Stimulated activated naive B cell treated with anti-CD40 and anti-IgM and Interleukin-4, amounts not matched to agents 10 μg/mL and 1 μg/mL and 100 μg/mL, for 72 hours (primary cell): ENCODE measurements at regions not wholly inside any gene's neighbourhood (a gene's known extent, or its start where the extent isn't known, plus 50 kb on each side); places are given as distances from the start of the nearest gene placed in this dataset.
"Not testable (repeated sequence)": the region's sequence is repeated elsewhere in the genome, so short reads cannot be mapped to it uniquely, and the experiment has no call there.

Source experiments
- ATAC-seq, 2 donors: fragments of 150-1000 bp; cut with Tn5 transposase; replicated peaks; 2 replicates each; pipeline ENCODE4 v1.10.0; 2021; ENCODE audit warnings: moderate library complexity in 1 of 2
- DNase-seq: peaks from one replicate; pipeline ENCODE4 v3.0.0; 2021
- H3K27ac Mint-ChIP-seq: one replicate; pipeline ENCODE4 v1.8.0; 2022; ENCODE audit warnings: mild to moderate bottlenecking, mixed read lengths
- H3K27me3 Mint-ChIP-seq, 2 donors: one replicate each; pipeline ENCODE4 v1.8.0; 2022; ENCODE audit warnings: mixed read lengths in 2 of 2
- H3K36me3 Mint-ChIP-seq, 2 donors: one replicate each; pipeline ENCODE4 v1.8.0; 2022; ENCODE audit warnings: mixed read lengths in 2 of 2, mild to moderate bottlenecking in 1 of 2
- H3K4me1 Mint-ChIP-seq, 2 donors: one replicate each; pipeline ENCODE4 v1.8.0; 2022; ENCODE audit warnings: mixed read lengths in 2 of 2, mild to moderate bottlenecking in 1 of 2
- H3K4me3 Mint-ChIP-seq, 2 donors: one replicate each; pipeline ENCODE4 v1.8.0; 2022; ENCODE audit warnings: mild to moderate bottlenecking in 2 of 2, mixed read lengths in 2 of 2, moderate library complexity in 1 of 2
- H3K9me3 Mint-ChIP-seq, 2 donors: one replicate each; pipeline ENCODE4 v1.8.0; 2022; ENCODE audit warnings: mixed read lengths in 2 of 2, mild to moderate bottlenecking in 1 of 2

DNA sequence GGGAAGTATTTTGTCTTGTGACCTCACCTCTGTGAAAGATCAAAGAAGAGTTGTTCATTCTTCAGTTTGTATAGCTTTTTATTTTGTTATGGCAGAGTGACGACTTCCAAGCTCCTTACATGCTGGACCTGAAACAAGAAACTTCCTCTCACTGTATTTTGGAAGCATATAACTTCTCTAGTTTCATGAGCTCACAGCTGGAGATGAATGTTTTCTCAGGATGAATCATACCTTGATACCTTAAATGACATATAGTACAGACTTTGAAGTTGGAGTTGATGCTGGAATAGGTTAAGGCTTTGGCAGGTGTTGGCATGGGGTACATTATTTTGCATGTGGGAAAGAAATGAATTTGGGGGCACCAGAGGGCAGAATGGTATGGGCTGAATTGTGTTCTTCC is 112.5 kb downstream of the SLC25A46 start:
- H3K27me3 Mint-ChIP-seq = no peaks in the 10 kb centered on the region
- H3K4me1 Mint-ChIP-seq = no peaks in the 10 kb centered on the region
- peaks cover 9 to 13% of the 10 kb centered on the region in 2 donors for H3K9me3 Mint-ChIP-seq
- no peak for DNase-seq
- no peak for ATAC-seq
- no peaks in the 10 kb centered on the region for H3K36me3 Mint-ChIP-seq
- no peak overlapping the region for H3K4me3 Mint-ChIP-seq
- no peak overlapping the region for H3K27ac Mint-ChIP-seq

- Mint-ChIP-seq H3K27ac (no peak overlapping the region), H3K4me1 (no peaks in the 10 kb centered on the region), H3K36me3 (no peaks in the 10 kb centered on the region), H3K9me3 (peaks cover 9 to 11% of the 10 kb centered on the region in 2 donors), H3K4me3 (no peak overlapping the region), H3K27me3 (no peaks in the 10 kb centered on the region)
- peak; percentile 38 to 51 for ATAC-seq
- DNase-seq = no peak
These were observed 113.2 kb downstream of the SLC25A46 start for GRCh38 chr5:110852053-110852452.

DNA sequence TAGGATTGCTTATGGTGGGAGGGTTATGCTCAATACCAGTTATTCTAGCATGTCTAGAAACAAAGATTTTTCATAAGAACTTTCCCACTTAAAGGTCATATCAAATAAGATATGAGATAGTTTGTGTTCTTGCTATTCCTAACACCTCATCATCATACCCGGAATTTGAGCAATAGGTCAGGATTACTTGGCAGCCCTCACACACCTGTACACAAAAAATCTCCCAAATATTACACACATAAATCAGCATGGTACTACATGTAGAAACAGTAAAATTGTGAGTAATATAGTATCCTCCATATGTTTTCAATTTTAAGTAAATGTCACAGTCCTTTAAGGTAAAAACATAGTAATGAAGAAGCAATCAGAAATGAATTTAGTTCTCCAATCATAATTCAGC is 113.7 kb downstream of the SLC25A46 start:
- Mint-ChIP-seq H3K4me3 (no peak overlapping the region), H3K4me1 (no peaks in the 10 kb centered on the region), H3K27ac (no peak overlapping the region), H3K27me3 (no peaks in the 10 kb centered on the region), H3K9me3 (peaks cover 9 to 11% of the 10 kb centered on the region in 2 donors), H3K36me3 (no peaks in the 10 kb centered on the region)
- DNase-seq = no peak
- ATAC-seq = no peak

DNA sequence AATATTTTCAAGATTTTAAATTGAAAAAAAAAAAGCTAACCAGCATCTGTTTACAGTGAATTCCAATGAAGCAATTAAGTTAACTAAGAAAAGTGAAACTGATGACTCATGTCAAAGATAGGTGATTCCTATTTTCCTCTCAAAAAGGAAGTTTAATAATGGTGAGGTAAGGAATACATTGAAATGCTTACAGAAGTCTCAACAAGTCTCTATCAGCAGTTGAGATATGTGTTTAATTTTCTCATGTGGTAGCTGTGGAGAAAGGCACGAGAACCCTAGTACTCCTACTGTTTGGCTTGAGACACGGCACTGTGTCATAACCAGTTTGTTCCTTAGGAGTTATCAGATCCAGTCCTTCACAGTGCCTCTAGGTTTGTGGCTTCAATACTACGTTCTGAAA is 114.5 kb downstream of the SLC25A46 start:
- Mint-ChIP-seq H3K36me3 (no peaks in the 10 kb centered on the region), H3K27me3 (no peaks in the 10 kb centered on the region), H3K9me3 (peaks cover 9 to 11% of the 10 kb centered on the region in 2 donors), H3K27ac (no peak overlapping the region), H3K4me1 (no peaks in the 10 kb centered on the region), H3K4me3 (no peak overlapping the region)
- ATAC-seq = no peak
- no peak for DNase-seq

- H3K36me3 Mint-ChIP-seq = no peaks in the 10 kb centered on the region
- H3K9me3 Mint-ChIP-seq = peaks cover 9% of the 10 kb centered on the region in 2 donors
- H3K27ac Mint-ChIP-seq = no peak overlapping the region
- no peak overlapping the region for H3K4me3 Mint-ChIP-seq
- no peaks in the 10 kb centered on the region for H3K4me1 Mint-ChIP-seq
- DNase-seq (no peak), ATAC-seq (no peak)
- H3K27me3 Mint-ChIP-seq = no peaks in the 10 kb centered on the region
These were observed 115.4 kb downstream of the SLC25A46 start for GRCh38 chr5:110854200-110854599.

DNA sequence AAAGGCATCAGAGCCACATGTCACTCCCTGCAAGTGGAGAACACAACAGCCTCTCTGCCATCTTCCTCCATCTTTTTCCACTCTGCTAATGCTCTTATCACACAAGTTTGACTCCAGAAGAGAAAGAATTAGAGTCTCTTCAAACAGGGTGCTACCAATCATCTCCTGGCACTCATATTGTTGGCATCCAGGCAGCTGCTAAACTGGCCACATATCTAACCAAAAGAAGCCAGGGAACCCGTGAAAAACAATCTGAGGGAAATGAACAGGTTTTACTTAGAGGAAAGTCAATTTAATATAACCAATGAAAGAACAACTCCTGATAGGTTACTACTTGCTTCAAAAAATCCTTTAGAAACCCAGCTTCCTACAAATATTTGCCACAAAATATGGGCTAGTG is 117.2 kb downstream of the SLC25A46 start:
- Mint-ChIP-seq H3K4me3 (no peak overlapping the region), H3K4me1 (no peaks in the 10 kb centered on the region), H3K27ac (no peak overlapping the region), H3K9me3 (peaks cover 5 to 7% of the 10 kb centered on the region in 2 donors), H3K27me3 (no peaks in the 10 kb centered on the region), H3K36me3 (no peaks in the 10 kb centered on the region)
- no peak for ATAC-seq
- no peak for DNase-seq

- peaks cover 0 to 3% of the 10 kb centered on the region in 2 donors for H3K9me3 Mint-ChIP-seq
- H3K27ac Mint-ChIP-seq = no peak overlapping the region
- DNase-seq = no peak
- no peaks in the 10 kb centered on the region for H3K36me3 Mint-ChIP-seq
- no peak overlapping the region for H3K4me3 Mint-ChIP-seq
- H3K4me1 Mint-ChIP-seq = no peaks in the 10 kb centered on the region
- ATAC-seq = no peak
- no peaks in the 10 kb centered on the region for H3K27me3 Mint-ChIP-seq
These were observed 126.7 kb downstream of the SLC25A46 start for GRCh38 chr5:110865400-110866094.

DNA sequence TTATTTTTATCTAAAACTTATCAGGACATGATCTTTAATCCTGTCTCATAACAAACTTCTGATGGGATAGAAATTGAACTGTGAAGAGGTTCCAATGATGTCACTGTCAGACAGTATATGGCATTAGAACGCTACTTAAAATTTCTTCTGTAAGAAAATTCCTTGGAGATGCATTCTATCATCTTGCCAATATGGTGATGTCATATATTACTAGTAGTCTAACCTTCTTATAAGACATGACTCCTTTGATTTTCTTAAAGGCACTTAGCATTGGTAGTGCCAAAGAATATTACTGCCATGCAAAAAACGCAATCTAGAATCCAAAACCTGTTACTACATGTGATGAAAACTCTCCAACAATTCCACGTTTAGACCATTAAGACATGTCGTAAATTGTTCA is 131.1 kb downstream of the SLC25A46 start:
- no peaks in the 10 kb centered on the region for H3K36me3 Mint-ChIP-seq
- no peaks in the 10 kb centered on the region for H3K4me1 Mint-ChIP-seq
- ATAC-seq = no peak
- no peak for DNase-seq
- H3K9me3 Mint-ChIP-seq = peaks cover 0 to 5% of the 10 kb centered on the region in 2 donors
- no peak overlapping the region for H3K27ac Mint-ChIP-seq
- H3K4me3 Mint-ChIP-seq = no peak overlapping the region
- no peaks in the 10 kb centered on the region for H3K27me3 Mint-ChIP-seq

DNA sequence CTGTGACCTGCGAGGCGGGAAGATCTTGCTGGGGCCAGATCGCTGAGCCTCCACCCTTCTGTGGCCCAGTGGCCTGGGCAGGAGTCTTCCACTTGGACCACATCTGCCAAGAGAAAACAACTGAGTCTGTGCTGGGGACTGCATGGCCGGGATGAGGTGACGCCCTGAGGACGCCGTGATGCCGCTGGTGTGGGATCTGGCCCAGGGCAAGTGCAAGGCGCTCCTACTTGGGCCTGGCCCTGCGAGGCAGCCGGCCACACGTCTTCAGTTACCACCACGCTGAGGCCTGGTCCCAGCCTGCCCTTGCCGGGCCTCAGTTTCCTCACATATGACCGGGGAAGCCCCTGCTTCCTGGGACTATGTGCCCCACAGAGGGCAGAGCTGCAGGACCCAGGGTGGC is 133.4 kb downstream of the SLC25A46 start:
- H3K4me1 Mint-ChIP-seq = no peaks in the 10 kb centered on the region
- no peak overlapping the region for H3K27ac Mint-ChIP-seq
- no peaks in the 10 kb centered on the region for H3K27me3 Mint-ChIP-seq
- DNase-seq (no peak), ATAC-seq (no peak)
- no peak overlapping the region for H3K4me3 Mint-ChIP-seq
- H3K9me3 Mint-ChIP-seq = peaks cover 0 to 5% of the 10 kb centered on the region in 2 donors
- H3K36me3 Mint-ChIP-seq = no peaks in the 10 kb centered on the region

DNA sequence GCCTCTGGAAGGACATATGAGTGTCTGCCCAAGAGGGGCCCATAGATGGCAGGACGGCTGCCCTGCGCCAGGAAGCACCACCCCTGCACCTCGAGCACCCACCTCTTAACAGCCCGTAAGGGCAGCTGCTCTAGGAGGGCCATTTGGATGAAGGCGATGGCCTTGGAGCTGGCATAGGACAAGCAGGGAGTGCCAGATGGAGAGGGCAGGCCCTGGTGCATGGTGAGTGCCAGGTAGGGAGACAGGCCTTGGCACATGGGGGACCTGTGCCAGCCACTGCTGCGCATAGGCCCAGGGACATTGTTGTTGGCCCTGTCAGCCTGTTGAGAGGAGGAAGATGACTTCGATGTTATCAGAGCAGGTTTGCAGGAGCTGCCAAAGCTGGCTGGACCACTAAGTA is 134.2 kb downstream of the SLC25A46 start:
- Mint-ChIP-seq H3K27ac (no peak overlapping the region), H3K9me3 (peaks cover 0 to 5% of the 10 kb centered on the region in 2 donors), H3K27me3 (no peaks in the 10 kb centered on the region), H3K36me3 (no peaks in the 10 kb centered on the region), H3K4me3 (no peak overlapping the region), H3K4me1 (no peaks in the 10 kb centered on the region)
- no peak for DNase-seq
- ATAC-seq = no peak

- no peaks in the 10 kb centered on the region for H3K27me3 Mint-ChIP-seq
- ATAC-seq = no peak
- no peak for DNase-seq
- peaks cover 0 to 5% of the 10 kb centered on the region in 2 donors for H3K9me3 Mint-ChIP-seq
- no peaks in the 10 kb centered on the region for H3K36me3 Mint-ChIP-seq
- H3K4me3 Mint-ChIP-seq = no peak overlapping the region
- H3K27ac Mint-ChIP-seq = no peak overlapping the region
- no peaks in the 10 kb centered on the region for H3K4me1 Mint-ChIP-seq
These were observed 135.1 kb downstream of the SLC25A46 start for GRCh38 chr5:110873773-110874437.

GRCh38 chr5:110875115-110875514 is 136.3 kb downstream of the SLC25A46 start:
- not testable (repeated sequence) for H3K4me1 Mint-ChIP-seq, H3K36me3 Mint-ChIP-seq, H3K9me3 Mint-ChIP-seq, H3K4me3 Mint-ChIP-seq, DNase-seq, H3K27ac Mint-ChIP-seq, ATAC-seq, H3K27me3 Mint-ChIP-seq

GRCh38 chr5:110878115-110878514 is 139.3 kb downstream of the SLC25A46 start:
- DNase-seq = no peak
- ATAC-seq = no peak
- no peak overlapping the region for H3K27ac Mint-ChIP-seq
- H3K9me3 Mint-ChIP-seq = no peaks in the 10 kb centered on the region
- no peak overlapping the region for H3K4me3 Mint-ChIP-seq
- no peaks in the 10 kb centered on the region for H3K27me3 Mint-ChIP-seq
- no peaks in the 10 kb centered on the region for H3K36me3 Mint-ChIP-seq
- no peaks in the 10 kb centered on the region for H3K4me1 Mint-ChIP-seq

DNA sequence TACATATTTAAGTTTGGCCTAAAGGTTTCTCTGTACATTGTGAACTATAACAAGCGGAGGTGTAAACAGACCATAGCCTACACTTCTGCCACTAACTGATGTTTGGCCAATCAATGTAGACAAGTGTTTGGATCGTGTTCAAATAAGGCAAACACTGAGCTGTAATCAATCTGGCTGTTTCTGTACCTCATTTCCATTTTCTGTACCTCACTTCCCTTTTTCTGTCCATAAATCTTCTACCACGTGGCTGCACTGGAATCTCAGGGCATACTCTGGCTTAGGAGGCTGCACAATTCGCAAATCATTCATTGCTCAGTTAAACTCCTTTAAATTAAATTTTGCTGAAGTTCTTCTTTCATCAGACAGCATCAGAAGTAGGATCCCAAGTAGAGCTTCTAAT is 140.9 kb downstream of the SLC25A46 start:
- Mint-ChIP-seq H3K4me1 (no peaks in the 10 kb centered on the region), H3K9me3 (no peaks in the 10 kb centered on the region), H3K4me3 (no peak overlapping the region), H3K36me3 (no peaks in the 10 kb centered on the region), H3K27me3 (no peaks in the 10 kb centered on the region), H3K27ac (no peak overlapping the region)
- ATAC-seq (no peak), DNase-seq (no peak)

DNA sequence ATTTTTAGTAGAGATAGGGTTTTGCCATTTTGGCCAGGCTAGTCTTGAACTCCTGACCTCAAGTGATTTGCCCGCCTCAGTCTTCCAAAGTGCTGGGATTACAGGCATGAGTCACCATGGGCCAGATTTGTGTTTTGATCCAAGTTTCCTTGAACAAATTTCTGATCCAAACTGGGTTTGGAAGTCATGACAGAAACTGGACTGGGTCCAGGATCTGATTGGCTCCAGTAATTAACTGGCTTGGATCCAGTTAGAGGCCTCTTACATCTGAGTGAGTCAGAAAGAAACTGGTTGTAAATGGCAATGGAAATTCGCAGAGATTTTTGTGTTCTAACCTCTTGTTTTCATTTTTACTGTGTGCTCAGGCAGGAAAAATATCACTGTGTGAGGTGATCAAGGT is 141.6 kb downstream of the SLC25A46 start:
- Mint-ChIP-seq H3K4me3 (no peak overlapping the region), H3K27ac (no peak overlapping the region), H3K36me3 (no peaks in the 10 kb centered on the region), H3K9me3 (no peaks in the 10 kb centered on the region), H3K27me3 (no peaks in the 10 kb centered on the region), H3K4me1 (no peaks in the 10 kb centered on the region)
- ATAC-seq (no peak), DNase-seq (no peak)
